IMR-90 (cell line): ENCODE measurements at regions not wholly inside any gene's neighbourhood (a gene's known extent, or its start where the extent isn't known, plus 50 kb on each side); places are given as distances from the start of the nearest gene placed in this dataset.

Experiments
- ATAC-seq: fragments of 200-7000 bp; cut with Tn5 transposase; 2 replicates; pipeline ENCODE4 v1.9.1; 2020; ENCODE audit warnings: low read depth, mild to moderate bottlenecking, moderate library complexity
- BruUV-seq: library from RNA; stranded (reverse); fragments of 400-500 nt; replicated peaks from 2 replicates; lab custom pipeline; 2021; lab: Mats Ljungman, UMichigan
- CTCF ChIA-PET: fragments of 300-600 bp; formaldehyde crosslinking; extraction: SDS; loops from one replicate; lab custom pipeline; 2021; ENCODE audit warnings: antibody characterized with exemption; lab: Yijun Ruan, JAX
- POLR2A ChIA-PET: fragments of 300-600 bp; sonication (Branson Sonifier 250); formaldehyde crosslinking; loops from one replicate; lab custom pipeline; 2022; ENCODE audit warnings: antibody characterized with exemption; ENCODE audit not compliant: unreplicated experiment; lab: Charles Lee
- DNase-seq: peaks from one replicate; pipeline ENCODE4 v3.0.0; 2013
- H2AFZ ChIP-seq: replicated peaks from 2 replicates; pipeline ENCODE3; 2013; ENCODE audit warnings: low read length, mild to moderate bottlenecking; ENCODE audit not compliant: poor library complexity
- H2AK5ac ChIP-seq: 2 replicates; pipeline ENCODE4 v1.6.1; 2013; ENCODE audit warnings: low read depth, low read length, inconsistent platforms
- H2AK9ac ChIP-seq: replicated peaks from 2 replicates; pipeline ENCODE3; 2013; ENCODE audit warnings: mild to moderate bottlenecking, low read depth, low read length, moderate library complexity; ENCODE audit not compliant: poor library complexity
- H2BK120ac ChIP-seq: 2 replicates; pipeline ENCODE4 v1.6.1; 2013; ENCODE audit warnings: low read depth, low read length, inconsistent platforms
- H2BK15ac ChIP-seq: 3 replicates; pipeline ENCODE4 v1.6.1; 2013; ENCODE audit warnings: low read depth, low read length, inconsistent platforms
- H2BK20ac ChIP-seq: 2 replicates; pipeline ENCODE4 v1.6.1; 2013; ENCODE audit warnings: low read depth, mild to moderate bottlenecking, inconsistent platforms, low read length, moderate library complexity
- H2BK5ac ChIP-seq: 2 replicates; pipeline ENCODE4 v1.6.1; 2013; ENCODE audit warnings: mild to moderate bottlenecking, low read depth, low read length, inconsistent platforms; ENCODE audit not compliant: poor library complexity, severe bottlenecking
- H3K14ac ChIP-seq: replicated peaks from 2 replicates; pipeline ENCODE4 v1.6.1; 2013; ENCODE audit warnings: low read depth, low read length, inconsistent platforms
- H3K18ac ChIP-seq: 2 replicates; pipeline ENCODE4 v1.6.1; 2013; ENCODE audit warnings: low read depth, low read length, control low read depth
- H3K23ac ChIP-seq: 2 replicates; pipeline ENCODE4 v1.6.1; 2013; ENCODE audit warnings: low read depth, low read length, inconsistent platforms
- H3K27ac ChIP-seq: 2 replicates; pipeline ENCODE4 v1.5.1; 2013; ENCODE audit warnings: mild to moderate bottlenecking, control low read depth, low read length; ENCODE audit not compliant: insufficient read depth
- H3K27me3 ChIP-seq: 2 replicates; pipeline ENCODE4 v1.6.1; 2013; ENCODE audit warnings: low read length; ENCODE audit not compliant: control insufficient read depth, insufficient read depth
- H3K36me3 ChIP-seq: 2 replicates; pipeline ENCODE4 v1.6.1; 2013; ENCODE audit warnings: low read length, mixed read lengths; ENCODE audit not compliant: control insufficient read depth, insufficient read depth
- H3K4ac ChIP-seq: 2 replicates; pipeline ENCODE4 v1.6.1; 2013; ENCODE audit warnings: low read depth, low read length, inconsistent platforms
- H3K4me1 ChIP-seq: 2 replicates; pipeline ENCODE4 v1.6.1; 2013; ENCODE audit warnings: low read length, mixed read lengths; ENCODE audit not compliant: control insufficient read depth, insufficient read depth
- H3K4me2 ChIP-seq: 2 replicates; pipeline ENCODE4 v1.6.1; 2013; ENCODE audit warnings: low read depth, mild to moderate bottlenecking, control low read depth, low read length, moderate library complexity
- H3K4me3 ChIP-seq: 2 replicates; pipeline ENCODE4 v1.5.1; 2013; ENCODE audit warnings: low read depth, mild to moderate bottlenecking, control low read depth, low read length, moderate library complexity; ENCODE audit not compliant: insufficient read depth
- H3K56ac ChIP-seq: 2 replicates; pipeline ENCODE4 v1.6.1; 2013; ENCODE audit warnings: low read length, inconsistent platforms; ENCODE audit not compliant: insufficient read depth; ENCODE audit errors: extremely low read depth
- H3K79me1 ChIP-seq, 2 experiments: 2 replicates each; pipeline ENCODE4 v1.6.1; 2013; ENCODE audit warnings: low read length in 2 of 2, inconsistent platforms in 1 of 2, low read depth in 1 of 2
- H3K9ac ChIP-seq: 2 replicates; pipeline ENCODE4 v1.6.1; 2013; ENCODE audit warnings: low read depth, low read length, control low read depth
- H3K9me1 ChIP-seq: 2 replicates; pipeline ENCODE4 v1.6.1; 2013; ENCODE audit warnings: low read length, inconsistent platforms; ENCODE audit not compliant: insufficient read depth
- H3K9me3 ChIP-seq: 2 replicates; pipeline ENCODE4 v1.6.1; 2013; ENCODE audit warnings: low read length; ENCODE audit not compliant: control insufficient read depth, insufficient read depth
- H4K20me1 ChIP-seq: 2 replicates; pipeline ENCODE4 v1.6.1; 2013; ENCODE audit warnings: low read length, inconsistent platforms; ENCODE audit not compliant: insufficient read depth
- H4K5ac ChIP-seq: 2 replicates; pipeline ENCODE4 v1.6.1; 2013; ENCODE audit warnings: mild to moderate bottlenecking, low read depth, low read length, control low read depth
- H4K8ac ChIP-seq, 2 experiments: 2 replicates each; pipeline ENCODE4 v1.6.1; 2013; ENCODE audit warnings: low read depth in 2 of 2, low read length in 2 of 2, control low read depth in 1 of 2, inconsistent platforms in 1 of 2
- H4K91ac ChIP-seq: 2 replicates; pipeline ENCODE4 v1.6.1; 2013; ENCODE audit warnings: low read depth, low read length, inconsistent platforms; ENCODE audit not compliant: insufficient read depth
- BHLHE40 ChIP-seq: fragments of 150-350 bp; IDR thresholded peaks from 2 replicates; pipeline ENCODE4 v1.6.1; 2016; ENCODE audit warnings: mild to moderate bottlenecking, low read depth, low read length
- CHD1 ChIP-seq: IDR thresholded peaks from 2 replicates; pipeline ENCODE4 v1.6.1; 2012; ENCODE audit warnings: low read depth, low read length, improper control_type of control experiment
- CTCF ChIP-seq: conservative IDR thresholded peaks from 2 replicates; pipeline ENCODE4 v1.5.1; 2012; ENCODE audit warnings: mild to moderate bottlenecking, low read depth, low read length, improper control_type of control experiment
- ELK1 ChIP-seq: fragments of 150-350 bp; IDR thresholded peaks from 2 replicates; pipeline ENCODE4 v1.6.1; 2016; ENCODE audit warnings: low read depth, mild to moderate bottlenecking, low read length, moderate library complexity, borderline replicate concordance
- NFE2L2 ChIP-seq: fragments of 150-350 bp; IDR thresholded peaks from 2 replicates; pipeline ENCODE4 v1.6.1; 2016; ENCODE audit warnings: low read depth, mild to moderate bottlenecking, low read length
- POLR2A ChIP-seq: IDR thresholded peaks from 2 replicates; pipeline ENCODE4 v1.6.1; 2012; ENCODE audit warnings: mild to moderate bottlenecking, low read depth, low read length
- USF2 ChIP-seq: fragments of 150-350 bp; IDR thresholded peaks from 2 replicates; pipeline ENCODE4 v1.6.1; 2017; ENCODE audit warnings: mild to moderate bottlenecking, antibody characterized with exemption, low read length, low read depth
- WGBS, 2 experiments: methylation state at CpG; one replicate each; pipeline versions ENCODE4 v1.1.5 to v1.1.7; 2013; ENCODE audit warnings: missing lambda C conversion rate in 2 of 2; ENCODE audit not compliant: insufficient read length in 1 of 2; ENCODE audit errors: extremely low coverage in 2 of 2; 5-methylcytosine and 5-hydroxymethylcytosine counted together
- dilution Hi-C: fragments of 300-500 bp; cut with HindIII; formaldehyde crosslinking; loops from one replicate; pipeline ENCODE4 v1.14.3; 2018; ENCODE audit warnings: low sequenced_read_pairs; ENCODE audit not compliant: unreplicated experiment
- in situ Hi-C: fragments of 300-500 bp; cut with MboI; formaldehyde crosslinking; loops from 3 replicates; pipeline ENCODE4 v1.14.3; 2019; ENCODE audit warnings: low sequenced_read_pairs, inconsistent platforms, mixed read lengths
- intact Hi-C: fragments of 100-400 bp; cut with micrococcal nuclease; formaldehyde crosslinking; loops from 2 replicates; pipeline ENCODE4 v1.10.0; 2022

- Histone ChIP-seq H4K20me1 (no peaks in the 10 kb centered on the region), H3K36me3 (no peaks in the 10 kb centered on the region), H3K9ac (no peak overlapping the region), H3K9me3 (no peaks in the 10 kb centered on the region), H2BK20ac (no peak overlapping the region), H3K9me1 (no peaks in the 10 kb centered on the region), H3K4me2 (no peak overlapping the region), H2BK5ac (no peak overlapping the region), H3K23ac (no peak overlapping the region), H4K5ac (no peak overlapping the region), H3K56ac (no peak overlapping the region), H2BK120ac (no peak overlapping the region), H3K27ac (no peak overlapping the region), H3K4me1 (no peaks in the 10 kb centered on the region), H2AK5ac (no peak overlapping the region), H4K91ac (no peak overlapping the region), H3K18ac (no peak overlapping the region), H3K4ac (no peak overlapping the region), H3K14ac (no peak overlapping the region), H2BK15ac (no peak overlapping the region), H2AK9ac (no peak overlapping the region), H3K4me3 (no peak overlapping the region), H4K8ac (no peak overlapping the region), H2AFZ (no peak overlapping the region), H3K27me3 (peaks cover 7% of the 10 kb centered on the region), H3K79me1 (no peaks in the 10 kb centered on the region)
- ATAC-seq (no peak), DNase-seq (no peak)
- CTCF ChIA-PET: no interaction called here
- TF ChIP-seq CHD1 (no peak), USF2 (no peak), BHLHE40 (no peak), POLR2A (no peak), ELK1 (no peak), NFE2L2 (no peak), CTCF (no peak)
- no TSS peak for BruUV-seq
- intact Hi-C loops: no loop called here
- dilution Hi-C loops: no loop called here
- 60% methylated on average over 2 of the region's 4 CpGs; no CpG with 5 or more reads in 1 of the 2 experiments for WGBS, 2 experiments
- in situ Hi-C loops: no loop called here
- POLR2A ChIA-PET: no interaction called here
These were observed 140.7 kb downstream of the TM9SF2 start for GRCh38 chr13:99642006-99642405.
